Astrocyte (in vitro differentiated cells and primary cell): ENCODE measurements at regions not wholly inside any gene's neighbourhood (a gene's known extent, or its start where the extent isn't known, plus 50 kb on each side); places are given as distances from the start of the nearest gene placed in this dataset.

Source experiments
- CTCF ChIP-seq: IDR thresholded peaks from 2 replicates; pipeline ENCODE4 v1.5.1; 2011; ENCODE audit warnings: low read depth, mild to moderate bottlenecking, inconsistent platforms, low read length, moderate library complexity; ENCODE audit not compliant: insufficient read depth
- EZH2 ChIP-seq: IDR thresholded peaks from 2 replicates; pipeline ENCODE4 v1.6.1; 2012; ENCODE audit warnings: mild to moderate bottlenecking, low read length, inconsistent platforms; ENCODE audit not compliant: insufficient read depth

- TF ChIP-seq CTCF (no peak), EZH2 (no peak)
Observed at GRCh38 chr6:15907914-15908518, 220.9 kb upstream of the MYLIP start.
